ENCODE measurements at regions not wholly inside any gene's neighbourhood (a gene's known extent, or its start where the extent isn't known, plus 50 kb on each side); places are given as distances from the start of the nearest gene placed in this dataset.
"Not testable (repeated sequence)": the region's sequence is repeated elsewhere in the genome, so short reads cannot be mapped to it uniquely, and the experiment has no call there.

GRCh38 chr7:50914460-50914859 lies 131.8 kb upstream of the GRB10 start:
- H3K36me3 Mint-ChIP-seq (ENCODE audit: insufficient read depth, unreplicated experiment) = no peaks in the 10 kb centered on the region
- BruUV-seq (replicated peaks) = no TSS peak
- H3K27ac Mint-ChIP-seq (ENCODE audit: low read depth, unreplicated experiment) = no peak overlapping the region
- H3K4me1 Mint-ChIP-seq (ENCODE audit: insufficient read depth, unreplicated experiment) = no peaks in the 10 kb centered on the region
- no peak overlapping the region for H3K4me3 Mint-ChIP-seq (ENCODE audit: unreplicated experiment)
- no peak for DNase-seq (ENCODE audit: unreplicated experiment)
- peaks cover 7% of the 10 kb centered on the region for H3K9me3 Mint-ChIP-seq (ENCODE audit: unreplicated experiment)
- H3K27me3 Mint-ChIP-seq (ENCODE audit: insufficient read depth, unreplicated experiment) = peaks cover 4% of the 10 kb centered on the region
- intact Hi-C loops (cut with micrococcal nuclease) = no loop called here
- CTCF ChIA-PET = interaction anchor here (0.6 to 1.0 kb wide), 2 partner anchors 114 to 227 kb away, joined by 3 to 4 read pairs; no protein-coding TSS in a partner anchor
- POLR2A ChIA-PET = interaction anchor here (0.8 kb wide), 1 partner anchor 12 kb away, joined by 4 read pairs; no protein-coding TSS in a partner anchor
- no peak for TF ChIP-seq CTCF (IDR thresholded peaks at IDR 0.05; ENCODE audit: unreplicated experiment)

- no peak for DNase-seq (ENCODE audit: unreplicated experiment)
- Mint-ChIP-seq H3K9me3 (ENCODE audit: unreplicated experiment) (peaks cover 13% of the 10 kb centered on the region), H3K4me1 (ENCODE audit: insufficient read depth, unreplicated experiment) (no peaks in the 10 kb centered on the region), H3K4me3 (ENCODE audit: unreplicated experiment) (no peak overlapping the region), H3K27ac (ENCODE audit: low read depth, unreplicated experiment) (no peak overlapping the region), H3K27me3 (ENCODE audit: insufficient read depth, unreplicated experiment) (no peaks in the 10 kb centered on the region), H3K36me3 (ENCODE audit: insufficient read depth, unreplicated experiment) (peaks cover 4% of the 10 kb centered on the region)
- TF ChIP-seq CTCF (IDR thresholded peaks at IDR 0.05; ENCODE audit: unreplicated experiment) = no peak
- ChIA-PET CTCF (no interaction called here), POLR2A (no interaction called here)
- BruUV-seq (replicated peaks) = no TSS peak
- intact Hi-C loops (cut with micrococcal nuclease) = no loop called here
Measured at GRCh38 chr7:50908628-50909290, 126.1 kb upstream of the GRB10 start.

GRCh38 chr7:50898604-50899477 lies 116.1 kb upstream of the GRB10 start:
- H3K4me1 Mint-ChIP-seq (ENCODE audit: insufficient read depth, unreplicated experiment); POLR2A ChIA-PET; intact Hi-C loops (cut with micrococcal nuclease); BruUV-seq (replicated peaks); H3K36me3 Mint-ChIP-seq (ENCODE audit: insufficient read depth, unreplicated experiment); H3K4me3 Mint-ChIP-seq (ENCODE audit: unreplicated experiment); DNase-seq (ENCODE audit: unreplicated experiment); H3K27ac Mint-ChIP-seq (ENCODE audit: low read depth, unreplicated experiment); H3K9me3 Mint-ChIP-seq (ENCODE audit: unreplicated experiment): not testable (repeated sequence)
- CTCF ChIA-PET = interaction anchor here (0.6 kb wide), 1 partner anchor 47 kb away, joined by 3 read pairs; no protein-coding TSS in a partner anchor
- H3K27me3 Mint-ChIP-seq (ENCODE audit: insufficient read depth, unreplicated experiment) = peaks cover 30% of the 10 kb centered on the region

- POLR2A ChIA-PET; H3K36me3 Mint-ChIP-seq (ENCODE audit: insufficient read depth, unreplicated experiment); DNase-seq (ENCODE audit: unreplicated experiment); CTCF ChIA-PET; H3K27ac Mint-ChIP-seq (ENCODE audit: low read depth, unreplicated experiment); H3K4me1 Mint-ChIP-seq (ENCODE audit: insufficient read depth, unreplicated experiment); intact Hi-C loops (cut with micrococcal nuclease); H3K4me3 Mint-ChIP-seq (ENCODE audit: unreplicated experiment); H3K9me3 Mint-ChIP-seq (ENCODE audit: unreplicated experiment); BruUV-seq (replicated peaks): not testable (repeated sequence)
- H3K27me3 Mint-ChIP-seq (ENCODE audit: insufficient read depth, unreplicated experiment) = peaks cover 12% of the 10 kb centered on the region
Measured at GRCh38 chr7:50887061-50887460, 104.4 kb upstream of the GRB10 start.

- H3K4me1 Mint-ChIP-seq (ENCODE audit: insufficient read depth, unreplicated experiment) = peaks cover 8% of the 10 kb centered on the region
- no peaks in the 10 kb centered on the region for H3K9me3 Mint-ChIP-seq (ENCODE audit: unreplicated experiment)
- ChIA-PET CTCF (no interaction called here), POLR2A (interaction anchor here (2.1 kb wide), 1 partner anchor 13 kb away, joined by 5 read pairs; no protein-coding TSS in a partner anchor)
- BruUV-seq (replicated peaks) = no TSS peak
- TF ChIP-seq CTCF (IDR thresholded peaks at IDR 0.05; ENCODE audit: unreplicated experiment) = no peak
- peaks cover 27% of the 10 kb centered on the region for H3K27me3 Mint-ChIP-seq (ENCODE audit: insufficient read depth, unreplicated experiment)
- intact Hi-C loops (cut with micrococcal nuclease) = no loop called here
- H3K36me3 Mint-ChIP-seq (ENCODE audit: insufficient read depth, unreplicated experiment) = no peaks in the 10 kb centered on the region
- no peak for DNase-seq (ENCODE audit: unreplicated experiment)
- no peak overlapping the region for H3K27ac Mint-ChIP-seq (ENCODE audit: low read depth, unreplicated experiment)
- H3K4me3 Mint-ChIP-seq (ENCODE audit: unreplicated experiment) = no peak overlapping the region
Measured at GRCh38 chr7:50872437-50872836, 89.7 kb upstream of the GRB10 start.
